Adipocyte (in vitro differentiated cells): ENCODE measurements at regions not wholly inside any gene's neighbourhood (a gene's known extent, or its start where the extent isn't known, plus 50 kb on each side); places are given as distances from the start of the nearest gene placed in this dataset.

Experiments used
- DNase-seq: peaks from one replicate; pipeline ENCODE4 v3.0.0-alpha.2; 2015; ENCODE audit warnings: low read depth
- H3K27me3 ChIP-seq: replicated peaks from 2 replicates; pipeline ENCODE4 v1.7.0; 2013; ENCODE audit warnings: mild to moderate bottlenecking, low read length, moderate library complexity; ENCODE audit not compliant: control insufficient read depth, insufficient read depth
- H3K36me3 ChIP-seq: 2 replicates; pipeline ENCODE4 v1.7.0; 2013; ENCODE audit warnings: low read length, mild to moderate bottlenecking, moderate library complexity; ENCODE audit not compliant: control insufficient read depth, insufficient read depth, severe bottlenecking
- H3K4me1 ChIP-seq: 2 replicates; pipeline ENCODE4 v1.7.0; 2013; ENCODE audit warnings: mild to moderate bottlenecking, low read length, moderate library complexity; ENCODE audit not compliant: control insufficient read depth, insufficient read depth
- H3K4me3 ChIP-seq: 2 replicates; pipeline ENCODE4 v1.7.0; 2013; ENCODE audit warnings: mild to moderate bottlenecking, low read length, moderate library complexity
- H3K9ac ChIP-seq: 2 replicates; pipeline ENCODE4 v1.7.0; 2013; ENCODE audit warnings: mild to moderate bottlenecking, low read length, moderate library complexity
- H3K9me3 ChIP-seq: 2 replicates; pipeline ENCODE4 v1.7.0; 2013; ENCODE audit warnings: mild to moderate bottlenecking, low read length, moderate library complexity; ENCODE audit not compliant: control insufficient read depth

DNA sequence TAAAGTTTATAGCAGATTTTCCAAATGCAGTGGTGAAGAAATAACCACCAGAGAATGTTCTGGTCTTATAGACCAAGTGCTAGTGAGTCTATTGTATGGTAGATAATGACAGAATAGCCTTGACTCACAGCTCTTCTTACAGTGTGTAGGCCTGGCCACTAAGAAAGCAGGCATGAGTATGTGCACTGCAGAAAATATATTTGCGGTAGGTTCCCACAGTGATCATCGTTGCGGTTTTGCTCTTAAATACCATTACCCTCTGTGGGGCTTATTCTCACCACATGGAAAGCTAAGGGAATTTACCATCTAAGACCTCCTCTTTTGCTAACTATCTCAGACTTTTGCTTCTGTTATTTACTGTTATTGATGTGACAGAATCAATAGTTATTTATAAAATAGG, 212.3 kb upstream of the SYNDIG1 start:
- Histone ChIP-seq H3K27me3 (peaks cover 18% of the 10 kb centered on the region), H3K9ac (no peak overlapping the region), H3K4me3 (no peak overlapping the region), H3K4me1 (no peaks in the 10 kb centered on the region), H3K36me3 (no peaks in the 10 kb centered on the region), H3K9me3 (peaks cover 4% of the 10 kb centered on the region)
- no peak for DNase-seq

DNA sequence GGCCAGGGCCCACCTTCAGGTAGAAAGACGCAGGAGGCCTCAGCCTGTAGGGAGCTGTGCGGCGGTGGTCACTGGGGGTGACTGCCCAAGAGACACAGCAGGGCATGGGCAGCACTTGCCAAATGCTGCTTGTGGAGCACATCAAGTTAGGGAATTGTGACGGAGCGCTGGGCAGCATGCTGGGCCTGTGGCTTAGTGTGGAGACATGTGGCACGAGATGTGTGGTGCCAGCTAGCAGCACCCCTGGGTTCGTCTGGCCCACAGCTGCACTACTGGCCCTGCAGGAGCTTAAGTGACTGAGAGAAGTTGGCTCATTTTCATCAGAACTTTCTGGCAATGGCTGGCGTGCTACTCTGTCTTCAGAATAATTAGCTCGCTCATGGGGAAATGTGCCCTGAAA, 213.1 kb upstream of the SYNDIG1 start:
- no peak for DNase-seq
- Histone ChIP-seq H3K4me1 (no peaks in the 10 kb centered on the region), H3K9ac (no peak overlapping the region), H3K9me3 (peaks cover 4% of the 10 kb centered on the region), H3K27me3 (peaks cover 11% of the 10 kb centered on the region), H3K36me3 (no peaks in the 10 kb centered on the region), H3K4me3 (no peak overlapping the region)

DNA sequence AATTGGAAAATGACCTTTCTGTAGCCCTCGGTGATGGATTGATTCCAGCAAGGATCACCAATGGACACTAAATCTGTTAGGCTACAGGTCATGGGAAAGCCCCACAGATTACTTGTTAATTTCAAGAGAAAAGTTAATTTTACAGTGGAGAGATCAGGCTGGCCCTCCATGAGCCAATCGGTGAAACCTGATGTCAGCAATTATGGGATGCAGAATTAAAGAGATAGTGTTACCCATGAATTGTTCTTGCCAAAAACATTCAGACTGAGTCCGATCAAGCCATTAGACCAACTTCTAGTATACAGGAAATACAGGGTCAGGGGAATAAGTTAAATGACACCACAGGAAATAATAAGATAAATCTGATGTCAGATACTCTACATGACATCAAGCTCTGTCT, 214.9 kb upstream of the SYNDIG1 start:
- Histone ChIP-seq H3K27me3 (peaks cover 4% of the 10 kb centered on the region), H3K4me1 (no peaks in the 10 kb centered on the region), H3K9ac (no peak overlapping the region), H3K36me3 (no peaks in the 10 kb centered on the region), H3K9me3 (no peaks in the 10 kb centered on the region), H3K4me3 (no peak overlapping the region)
- DNase-seq: no peak

DNA sequence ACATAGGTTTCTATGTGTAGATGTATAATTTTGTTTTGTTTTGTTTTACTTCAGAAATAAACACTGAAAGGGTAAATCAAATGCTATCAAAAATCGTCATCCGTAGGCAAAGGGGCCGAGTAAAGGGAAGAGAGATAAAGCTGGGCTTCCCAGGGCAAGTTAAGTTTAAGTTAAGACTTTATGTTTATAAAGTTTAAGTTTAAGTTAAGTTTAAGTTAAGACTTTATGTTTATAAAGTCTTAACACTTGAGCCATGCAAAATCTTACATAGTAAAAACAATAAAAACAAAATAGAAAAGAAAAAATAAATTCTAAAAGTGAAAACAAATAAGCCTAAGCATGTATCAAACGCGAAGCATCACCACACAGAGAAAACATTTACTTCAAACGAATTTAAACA, 216.1 kb upstream of the SYNDIG1 start:
- H3K27me3 ChIP-seq: peaks cover 4% of the 10 kb centered on the region
- H3K4me3 ChIP-seq: no peak overlapping the region
- H3K36me3 ChIP-seq: no peaks in the 10 kb centered on the region
- H3K9me3 ChIP-seq: no peaks in the 10 kb centered on the region
- no peak overlapping the region for H3K9ac ChIP-seq
- H3K4me1 ChIP-seq: no peaks in the 10 kb centered on the region
- DNase-seq: no peak

DNA sequence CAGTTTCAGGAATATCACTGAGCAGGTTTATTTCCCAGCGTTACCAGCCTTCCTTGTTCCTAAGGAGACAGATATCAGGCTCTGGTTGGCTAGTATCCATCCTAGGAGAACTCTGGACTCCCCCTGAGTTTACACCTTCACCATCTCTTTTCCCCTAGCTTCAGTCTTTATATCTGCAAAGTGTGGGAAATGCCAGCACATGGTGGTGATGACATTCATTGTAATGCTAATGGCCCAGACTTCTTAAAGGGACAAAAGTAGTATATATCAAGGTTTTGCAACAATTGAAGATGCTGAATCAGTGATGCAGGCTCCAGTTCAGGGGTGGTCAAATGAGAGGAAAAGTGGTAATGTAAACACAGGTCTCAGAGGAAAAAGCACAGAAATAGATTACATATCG, 224.3 kb upstream of the SYNDIG1 start:
- Histone ChIP-seq H3K9ac (no peak overlapping the region), H3K9me3 (no peaks in the 10 kb centered on the region), H3K4me1 (no peaks in the 10 kb centered on the region), H3K4me3 (no peak overlapping the region), H3K36me3 (no peaks in the 10 kb centered on the region), H3K27me3 (peaks cover 28% of the 10 kb centered on the region)
- no peak for DNase-seq

DNA sequence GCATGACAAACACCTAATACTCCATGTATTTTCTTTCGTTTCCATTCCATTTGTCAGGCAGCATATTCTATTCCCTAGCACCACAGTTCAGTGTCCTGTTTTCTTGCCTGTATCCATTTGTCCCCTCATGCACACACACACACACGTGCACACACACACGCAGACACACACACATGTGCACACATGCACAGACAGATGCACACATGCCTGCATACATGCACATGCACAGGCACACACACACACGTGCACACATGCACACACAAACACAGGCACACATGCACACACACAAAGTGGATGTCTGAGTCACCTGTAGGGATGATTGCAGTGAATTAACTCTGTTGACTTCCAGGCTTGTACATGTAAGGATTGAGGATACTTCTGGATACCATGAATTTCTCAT, 226.7 kb upstream of the SYNDIG1 start:
- Histone ChIP-seq H3K36me3 (no peaks in the 10 kb centered on the region), H3K27me3 (peaks cover 41% of the 10 kb centered on the region), H3K9ac (no peak overlapping the region), H3K4me1 (no peaks in the 10 kb centered on the region), H3K9me3 (no peaks in the 10 kb centered on the region), H3K4me3 (no peak overlapping the region)
- no peak for DNase-seq

DNA sequence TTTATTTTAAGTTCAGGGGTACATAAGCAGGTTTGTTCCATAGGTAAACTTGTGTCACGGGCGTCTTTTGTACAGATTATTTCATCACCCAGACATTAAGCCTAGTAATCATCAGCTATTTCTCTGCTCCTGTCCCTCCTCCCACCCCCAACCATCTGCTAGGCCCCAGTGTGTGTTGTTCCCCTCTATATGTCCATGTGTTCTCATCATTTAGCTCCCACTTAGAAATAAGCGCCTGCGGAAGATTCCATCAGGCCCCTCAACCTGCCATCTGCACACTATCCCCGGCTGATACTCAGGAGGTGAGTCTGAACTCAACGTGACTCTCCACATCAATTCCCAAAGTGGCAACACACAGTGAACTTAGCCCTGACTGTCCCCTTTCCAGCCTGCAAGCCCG, 228.0 kb upstream of the SYNDIG1 start:
- H3K9ac ChIP-seq: no peak overlapping the region
- H3K27me3 ChIP-seq: peaks cover 41% of the 10 kb centered on the region
- no peak for DNase-seq

DNA sequence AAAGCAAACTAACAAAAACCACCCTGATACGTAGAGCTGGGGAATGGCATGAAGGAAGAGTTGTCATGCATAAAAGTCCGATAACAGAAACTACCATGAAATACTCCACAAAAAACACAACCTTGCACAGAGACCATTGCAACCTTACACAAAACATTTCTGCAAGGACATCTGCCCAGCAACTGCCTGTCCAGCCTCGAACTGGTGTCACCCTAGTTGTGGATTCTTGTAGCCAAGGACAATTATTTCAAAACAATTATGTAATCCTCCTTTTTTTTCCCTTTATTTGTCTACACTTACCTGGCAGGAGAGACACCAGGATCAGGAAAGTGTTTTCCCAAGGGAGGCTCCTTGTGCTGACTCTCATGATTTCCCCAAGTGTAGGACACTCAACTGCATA, 232.5 kb upstream of the SYNDIG1 start:
- H3K4me1 ChIP-seq: no peaks in the 10 kb centered on the region
- H3K9me3 ChIP-seq: no peaks in the 10 kb centered on the region
- no peak overlapping the region for H3K4me3 ChIP-seq
- no peak for DNase-seq
- H3K36me3 ChIP-seq: no peaks in the 10 kb centered on the region
- peaks cover 22% of the 10 kb centered on the region for H3K27me3 ChIP-seq
- no peak overlapping the region for H3K9ac ChIP-seq

More for the DNA sequence above, 228.0 kb upstream of the SYNDIG1 start:
- Histone ChIP-seq H3K4me3 (no peak overlapping the region), H3K4me1 (no peaks in the 10 kb centered on the region), H3K9me3 (no peaks in the 10 kb centered on the region), H3K36me3 (no peaks in the 10 kb centered on the region)

DNA sequence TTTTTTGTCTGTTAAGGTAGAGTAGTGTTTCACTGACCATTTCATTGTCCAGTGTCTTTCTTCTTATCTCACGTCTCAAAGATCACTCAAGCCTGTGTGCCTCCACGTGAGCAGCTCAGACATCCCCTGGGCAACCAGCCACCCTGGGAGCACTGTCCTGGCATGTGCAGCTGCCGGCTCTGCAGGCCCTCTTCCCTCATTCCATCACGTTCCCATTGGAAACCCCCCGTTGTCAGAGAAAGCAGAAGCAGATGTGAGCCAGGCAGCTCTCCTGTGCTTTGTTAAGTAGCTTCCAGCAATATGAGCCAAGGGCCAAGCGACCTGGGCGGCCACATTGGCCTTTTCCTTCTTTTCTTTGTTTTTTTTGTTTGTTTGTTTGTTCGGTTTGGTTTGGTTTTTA, 233.2 kb upstream of the SYNDIG1 start:
- no peak overlapping the region for H3K9ac ChIP-seq
- H3K4me1 ChIP-seq: no peaks in the 10 kb centered on the region
- no peak for DNase-seq
- H3K36me3 ChIP-seq: no peaks in the 10 kb centered on the region
- H3K4me3 ChIP-seq: no peak overlapping the region
- H3K9me3 ChIP-seq: no peaks in the 10 kb centered on the region
- peaks cover 21% of the 10 kb centered on the region for H3K27me3 ChIP-seq

DNA sequence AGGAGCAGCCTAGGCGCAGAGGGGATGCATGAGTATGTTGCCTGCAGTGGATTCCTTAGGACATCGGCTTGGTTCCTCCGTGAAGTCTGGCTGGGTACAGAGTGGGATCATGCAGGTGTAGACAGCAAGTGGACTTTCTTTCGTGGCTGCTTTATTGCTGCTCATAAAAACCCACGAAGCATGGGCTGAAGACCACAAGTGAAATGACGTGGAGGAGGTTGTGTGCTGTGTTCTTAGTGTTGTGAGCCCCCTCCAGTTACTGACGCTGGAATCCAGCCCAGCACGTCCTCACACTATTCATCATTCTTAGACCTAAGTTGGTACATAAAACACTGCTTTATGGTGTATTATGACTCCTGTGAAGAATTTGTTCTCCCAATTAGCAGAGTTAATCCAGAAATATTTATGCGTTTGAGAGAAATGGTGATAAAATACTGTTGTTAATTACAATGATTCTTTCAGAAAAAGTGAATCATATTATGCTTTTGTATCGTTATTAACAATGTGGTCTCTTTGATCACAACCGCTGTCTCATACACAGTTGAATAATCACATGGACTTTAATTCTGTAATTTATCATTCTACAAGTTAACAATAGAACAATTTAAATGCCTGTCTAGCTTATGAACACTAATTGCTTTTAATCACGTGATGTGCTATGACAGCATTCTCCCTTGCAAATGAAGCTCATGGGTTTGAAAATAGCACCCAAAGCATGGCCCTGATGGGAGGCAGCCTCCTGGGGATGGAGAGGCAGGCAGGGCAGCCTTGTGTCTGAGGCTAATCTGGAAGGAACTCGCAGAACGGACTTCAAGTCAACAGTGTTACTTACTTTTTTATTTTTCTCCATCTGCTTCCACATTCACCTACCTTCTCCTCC, 233.9 kb upstream of the SYNDIG1 start:
- DNase-seq: no peak
- Histone ChIP-seq H3K9ac (no peak overlapping the region), H3K4me1 (no peaks in the 10 kb centered on the region), H3K36me3 (no peaks in the 10 kb centered on the region), H3K4me3 (no peak overlapping the region), H3K27me3 (peaks cover 19% of the 10 kb centered on the region), H3K9me3 (no peaks in the 10 kb centered on the region)

DNA sequence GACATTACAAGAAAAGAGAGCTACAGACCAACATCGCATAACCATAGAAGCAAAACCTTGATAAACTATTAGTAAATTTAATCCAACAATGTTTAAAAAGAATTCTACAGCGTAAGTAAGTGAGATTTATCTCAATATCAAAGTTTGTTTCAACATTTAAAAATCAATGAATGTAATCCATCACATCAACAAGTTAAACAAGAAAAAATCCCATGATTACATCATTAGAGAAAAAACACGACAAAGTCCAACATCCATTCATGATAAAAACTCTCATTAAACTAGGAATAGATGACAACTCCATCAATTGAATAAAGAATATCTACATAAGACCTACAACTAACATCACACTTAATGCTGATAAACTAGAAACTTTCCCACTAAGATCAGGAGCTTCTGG, 239.0 kb upstream of the GGTLC1 start:
- DNase-seq: no peak
- Histone ChIP-seq H3K36me3 (no peaks in the 10 kb centered on the region), H3K4me3 (no peak overlapping the region), H3K4me1 (no peaks in the 10 kb centered on the region), H3K9me3 (no peaks in the 10 kb centered on the region), H3K9ac (no peak overlapping the region), H3K27me3 (peaks cover 7% of the 10 kb centered on the region)

DNA sequence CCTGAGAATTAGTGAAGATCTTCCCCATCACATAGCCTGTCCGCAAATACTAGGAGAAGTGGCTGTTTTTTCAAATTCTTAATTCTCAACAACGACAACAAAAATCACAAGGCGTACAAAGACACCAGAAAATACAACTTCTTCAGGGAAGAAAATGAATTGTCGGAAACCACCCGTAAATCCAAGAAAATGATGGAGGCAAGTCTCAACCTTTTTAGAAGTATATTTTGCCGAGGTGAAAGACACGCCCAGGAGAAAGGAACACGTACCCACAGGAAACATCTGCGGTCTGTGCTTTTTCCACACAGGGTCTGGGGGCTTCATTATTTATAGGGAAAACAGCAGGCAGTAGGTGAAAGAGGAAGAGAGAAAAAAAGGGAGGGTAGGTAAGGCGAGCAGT, 223.9 kb upstream of the GGTLC1 start:
- Histone ChIP-seq H3K9ac (no peak overlapping the region), H3K9me3 (peaks cover 13% of the 10 kb centered on the region), H3K4me3 (no peak overlapping the region), H3K27me3 (peaks cover 29% of the 10 kb centered on the region), H3K4me1 (no peaks in the 10 kb centered on the region), H3K36me3 (no peaks in the 10 kb centered on the region)
- DNase-seq: no peak
